ENCODE measurements at regions not wholly inside any gene's neighbourhood (a gene's known extent, or its start where the extent isn't known, plus 50 kb on each side); places are given as distances from the start of the nearest gene placed in this dataset.

DNA sequence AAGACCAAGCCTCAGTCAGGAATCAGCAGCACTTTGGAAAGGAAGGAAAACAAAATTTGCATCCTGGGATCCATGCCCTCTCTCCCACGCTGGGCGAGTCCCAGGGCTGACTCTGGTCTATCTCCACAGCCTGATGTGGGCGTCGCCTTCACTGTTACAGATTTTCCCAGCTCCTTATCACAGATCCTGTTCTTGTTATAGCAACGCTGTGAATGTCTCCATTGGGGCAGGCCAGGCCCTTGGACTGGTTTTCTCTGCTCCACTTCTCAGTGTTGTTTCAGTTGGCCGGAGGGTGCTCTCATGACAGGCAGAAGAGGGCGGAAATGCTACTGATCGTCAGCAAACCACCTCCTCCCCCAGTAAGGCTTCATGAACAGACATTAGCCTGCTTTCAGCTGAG is 127.9 kb upstream of the CDH11 start:
- TF ChIP-seq, protein P1, sequence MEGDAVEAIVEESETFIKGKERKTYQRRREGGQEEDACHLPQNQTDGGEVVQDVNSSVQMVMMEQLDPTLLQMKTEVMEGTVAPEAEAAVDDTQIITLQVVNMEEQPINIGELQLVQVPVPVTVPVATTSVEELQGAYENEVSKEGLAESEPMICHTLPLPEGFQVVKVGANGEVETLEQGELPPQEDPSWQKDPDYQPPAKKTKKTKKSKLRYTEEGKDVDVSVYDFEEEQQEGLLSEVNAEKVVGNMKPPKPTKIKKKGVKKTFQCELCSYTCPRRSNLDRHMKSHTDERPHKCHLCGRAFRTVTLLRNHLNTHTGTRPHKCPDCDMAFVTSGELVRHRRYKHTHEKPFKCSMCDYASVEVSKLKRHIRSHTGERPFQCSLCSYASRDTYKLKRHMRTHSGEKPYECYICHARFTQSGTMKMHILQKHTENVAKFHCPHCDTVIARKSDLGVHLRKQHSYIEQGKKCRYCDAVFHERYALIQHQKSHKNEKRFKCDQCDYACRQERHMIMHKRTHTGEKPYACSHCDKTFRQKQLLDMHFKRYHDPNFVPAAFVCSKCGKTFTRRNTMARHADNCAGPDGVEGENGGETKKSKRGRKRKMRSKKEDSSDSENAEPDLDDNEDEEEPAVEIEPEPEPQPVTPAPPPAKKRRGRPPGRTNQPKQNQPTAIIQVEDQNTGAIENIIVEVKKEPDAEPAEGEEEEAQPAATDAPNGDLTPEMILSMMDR (IDR thresholded peaks at IDR 0.05; ENCODE audit: insufficient read depth, low read length), result no peak
- TF ChIP-seq SPI1 (IDR thresholded peaks at IDR 0.05; ENCODE audit: borderline replicate concordance, low read depth) (no peak), GABPA (IDR thresholded peaks at IDR 0.05; ENCODE audit: low read depth) (no peak), POLR2AphosphoS5 (IDR thresholded peaks at IDR 0.05; ENCODE audit: low read depth) (no peak)
- TF ChIP-seq, protein P2, sequence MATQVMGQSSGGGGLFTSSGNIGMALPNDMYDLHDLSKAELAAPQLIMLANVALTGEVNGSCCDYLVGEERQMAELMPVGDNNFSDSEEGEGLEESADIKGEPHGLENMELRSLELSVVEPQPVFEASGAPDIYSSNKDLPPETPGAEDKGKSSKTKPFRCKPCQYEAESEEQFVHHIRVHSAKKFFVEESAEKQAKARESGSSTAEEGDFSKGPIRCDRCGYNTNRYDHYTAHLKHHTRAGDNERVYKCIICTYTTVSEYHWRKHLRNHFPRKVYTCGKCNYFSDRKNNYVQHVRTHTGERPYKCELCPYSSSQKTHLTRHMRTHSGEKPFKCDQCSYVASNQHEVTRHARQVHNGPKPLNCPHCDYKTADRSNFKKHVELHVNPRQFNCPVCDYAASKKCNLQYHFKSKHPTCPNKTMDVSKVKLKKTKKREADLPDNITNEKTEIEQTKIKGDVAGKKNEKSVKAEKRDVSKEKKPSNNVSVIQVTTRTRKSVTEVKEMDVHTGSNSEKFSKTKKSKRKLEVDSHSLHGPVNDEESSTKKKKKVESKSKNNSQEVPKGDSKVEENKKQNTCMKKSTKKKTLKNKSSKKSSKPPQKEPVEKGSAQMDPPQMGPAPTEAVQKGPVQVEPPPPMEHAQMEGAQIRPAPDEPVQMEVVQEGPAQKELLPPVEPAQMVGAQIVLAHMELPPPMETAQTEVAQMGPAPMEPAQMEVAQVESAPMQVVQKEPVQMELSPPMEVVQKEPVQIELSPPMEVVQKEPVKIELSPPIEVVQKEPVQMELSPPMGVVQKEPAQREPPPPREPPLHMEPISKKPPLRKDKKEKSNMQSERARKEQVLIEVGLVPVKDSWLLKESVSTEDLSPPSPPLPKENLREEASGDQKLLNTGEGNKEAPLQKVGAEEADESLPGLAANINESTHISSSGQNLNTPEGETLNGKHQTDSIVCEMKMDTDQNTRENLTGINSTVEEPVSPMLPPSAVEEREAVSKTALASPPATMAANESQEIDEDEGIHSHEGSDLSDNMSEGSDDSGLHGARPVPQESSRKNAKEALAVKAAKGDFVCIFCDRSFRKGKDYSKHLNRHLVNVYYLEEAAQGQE (IDR thresholded peaks at IDR 0.05; ENCODE audit: insufficient replicate concordance, low read depth), result no peak
